DND-41 (cell line): ENCODE measurements at regions not wholly inside any gene's neighbourhood (a gene's known extent, or its start where the extent isn't known, plus 50 kb on each side); places are given as distances from the start of the nearest gene placed in this dataset.

Experiments
- ATAC-seq: fragments of 200-7000 bp; cut with Tn5 transposase; 3 replicates; pipeline ENCODE4 v1.9.1; 2021; ENCODE audit warnings: low read depth; ENCODE audit not compliant: insufficient read depth
- DNase-seq: peaks from one replicate; pipeline ENCODE4 v3.0.0-alpha.2; 2020
- H2AFZ ChIP-seq: 2 replicates; pipeline ENCODE4 v1.6.0; 2012; ENCODE audit warnings: low read depth, low read length
- H3K27ac ChIP-seq: 2 replicates; pipeline ENCODE4 v1.5.1; 2012; ENCODE audit warnings: low read length, inconsistent platforms
- H3K27me3 ChIP-seq: fragments of 200-600 bp; sonication (generic); 2 replicates; pipeline ENCODE4 v1.6.0; 2012; ENCODE audit warnings: low read length, mild to moderate bottlenecking, inconsistent platforms; ENCODE audit not compliant: insufficient read depth, poor library complexity
- H3K36me3 ChIP-seq: 2 replicates; pipeline ENCODE4 v1.5.1; 2012; ENCODE audit warnings: low read length, inconsistent platforms; ENCODE audit not compliant: insufficient read depth
- H3K4me1 ChIP-seq: 2 replicates; pipeline ENCODE4 v1.5.1; 2012; ENCODE audit warnings: mild to moderate bottlenecking, low read length; ENCODE audit not compliant: insufficient read depth
- H3K4me2 ChIP-seq: 2 replicates; pipeline ENCODE4 v1.6.0; 2012; ENCODE audit warnings: mild to moderate bottlenecking, moderate library complexity, low read length, inconsistent platforms; ENCODE audit not compliant: insufficient read depth
- H3K4me3 ChIP-seq, 2 experiments: fragments of 200-600 bp in 1 of 2; shearing (Covaris generic) in 1 of 2; 2 replicates each; pipeline ENCODE4 v1.5.1; 2012 to 2016; ENCODE audit warnings: inconsistent platforms in 2 of 2, low read length in 2 of 2, mild to moderate bottlenecking in 2 of 2, low read depth in 1 of 2, moderate library complexity in 1 of 2
- H3K79me2 ChIP-seq: 2 replicates; pipeline ENCODE4 v1.6.0; 2012; ENCODE audit warnings: low read length, inconsistent platforms; ENCODE audit not compliant: insufficient read depth
- H3K9ac ChIP-seq: 2 replicates; pipeline ENCODE4 v1.6.0; 2012; ENCODE audit warnings: low read depth, mild to moderate bottlenecking, inconsistent platforms, low read length, moderate library complexity
- H3K9me3 ChIP-seq: 2 replicates; pipeline ENCODE4 v1.5.1; 2012; ENCODE audit warnings: low read length, moderate library complexity, mild to moderate bottlenecking, inconsistent platforms; ENCODE audit not compliant: insufficient read depth, severe bottlenecking
- H4K20me1 ChIP-seq: 2 replicates; pipeline ENCODE4 v1.6.0; 2012; ENCODE audit warnings: low read length; ENCODE audit not compliant: insufficient read depth
- CTCF ChIP-seq: IDR thresholded peaks from 2 replicates; pipeline ENCODE4 v1.5.1; 2012; ENCODE audit warnings: borderline replicate concordance, low read length, moderate library complexity, mild to moderate bottlenecking; ENCODE audit not compliant: poor library complexity, severe bottlenecking; ENCODE audit errors: extremely low read depth
- EZH2 ChIP-seq: IDR thresholded peaks from 3 replicates; pipeline ENCODE4 v1.6.1; 2012; ENCODE audit warnings: borderline replicate concordance, low read depth, mild to moderate bottlenecking, moderate library complexity, low read length, inconsistent platforms; ENCODE audit not compliant: severe bottlenecking

DNA sequence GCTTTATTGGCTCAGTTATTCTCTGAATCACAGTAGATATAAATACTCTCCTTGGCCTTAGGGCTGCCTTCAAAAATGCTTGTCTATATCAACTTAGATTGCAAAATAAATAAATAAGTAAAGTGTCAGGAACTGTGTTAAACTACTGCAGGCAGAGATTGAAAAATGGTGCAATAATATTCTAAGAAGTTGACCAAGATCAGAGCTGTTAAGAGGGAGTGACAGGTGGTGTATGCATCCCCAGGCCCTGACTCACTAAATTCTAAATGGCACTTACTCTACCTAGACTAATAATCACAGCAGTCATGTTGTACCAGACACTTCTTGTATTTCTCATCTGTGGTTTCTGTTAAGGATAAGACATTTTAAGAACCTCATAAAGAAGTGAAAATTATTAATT is 235.1 kb upstream of the SPOCK3 start:
- no peak for TF ChIP-seq CTCF
- Histone ChIP-seq H3K9ac (no peak overlapping the region), H3K36me3 (no peaks in the 10 kb centered on the region), H3K4me2 (no peak overlapping the region), H3K27ac (no peak overlapping the region), H2AFZ (no peak overlapping the region), H4K20me1 (no peaks in the 10 kb centered on the region), H3K79me2 (no peaks in the 10 kb centered on the region), H3K4me3 (no peak overlapping the region), H3K4me1 (no peaks in the 10 kb centered on the region), H3K9me3 (no peaks in the 10 kb centered on the region), H3K27me3 (no peaks in the 10 kb centered on the region)
- no peak for DNase-seq
- no peak for ATAC-seq

GRCh38 chr4:167475951-167476350 is 241.7 kb upstream of the SPOCK3 start:
- no peak overlapping the region for H3K9ac ChIP-seq
- no peak for TF ChIP-seq CTCF
- no peak for TF ChIP-seq EZH2
- no peaks in the 10 kb centered on the region for H3K4me1 ChIP-seq
- no peak overlapping the region for H3K27ac ChIP-seq
- no peak overlapping the region for H2AFZ ChIP-seq
- no peak for ATAC-seq
- no peaks in the 10 kb centered on the region for H3K9me3 ChIP-seq
- no peaks in the 10 kb centered on the region for H3K36me3 ChIP-seq
- no peak overlapping the region for H3K4me3 ChIP-seq
- no peaks in the 10 kb centered on the region for H3K79me2 ChIP-seq
- no peak overlapping the region for H3K4me2 ChIP-seq
- no peak for DNase-seq
- no peaks in the 10 kb centered on the region for H4K20me1 ChIP-seq
- H3K27me3 ChIP-seq: no peaks in the 10 kb centered on the region

DNA sequence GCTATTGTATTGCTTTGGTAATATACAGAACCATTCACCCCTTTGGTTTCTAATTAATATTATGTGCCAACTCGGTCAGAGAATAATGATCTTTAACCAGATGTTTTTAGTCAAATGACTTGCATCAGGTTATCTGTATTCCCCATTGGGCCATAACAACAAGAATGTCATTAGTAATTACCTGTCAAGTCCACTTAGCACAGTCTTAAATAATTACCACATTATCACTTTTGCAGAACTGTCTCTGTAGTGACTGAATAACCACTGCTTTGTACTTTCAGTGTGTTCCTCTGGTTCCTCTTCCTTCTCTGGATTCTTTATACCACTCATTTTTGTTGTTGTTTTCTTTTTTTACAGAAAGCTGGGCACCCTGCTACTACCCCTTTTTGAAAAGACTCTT is 257.7 kb upstream of the SPOCK3 start:
- DNase-seq: no peak
- Histone ChIP-seq H3K27ac (no peak overlapping the region), H3K9me3 (no peaks in the 10 kb centered on the region), H3K9ac (no peak overlapping the region), H3K4me3 (no peak overlapping the region), H2AFZ (no peak overlapping the region), H3K79me2 (no peaks in the 10 kb centered on the region), H4K20me1 (no peaks in the 10 kb centered on the region), H3K36me3 (no peaks in the 10 kb centered on the region), H3K27me3 (no peaks in the 10 kb centered on the region), H3K4me1 (no peaks in the 10 kb centered on the region), H3K4me2 (no peak overlapping the region)
- ATAC-seq: no peak
- no peak for TF ChIP-seq EZH2
- no peak for TF ChIP-seq CTCF

- no peak overlapping the region for H2AFZ ChIP-seq
- H3K9me3 ChIP-seq: no peaks in the 10 kb centered on the region
- H3K27ac ChIP-seq: no peak overlapping the region
- H3K9ac ChIP-seq: no peak overlapping the region
- TF ChIP-seq CTCF: no peak
- TF ChIP-seq EZH2: no peak
- H4K20me1 ChIP-seq: no peaks in the 10 kb centered on the region
- DNase-seq: no peak
- no peak overlapping the region for H3K4me2 ChIP-seq
- H3K4me3 ChIP-seq: no peak overlapping the region
- H3K36me3 ChIP-seq: no peaks in the 10 kb centered on the region
- ATAC-seq: no peak
- H3K4me1 ChIP-seq: no peaks in the 10 kb centered on the region
- no peaks in the 10 kb centered on the region for H3K27me3 ChIP-seq
- H3K79me2 ChIP-seq: no peaks in the 10 kb centered on the region
These were observed 275.3 kb upstream of the SPOCK3 start for GRCh38 chr4:167509551-167509950.
